PC-3 (cell line): ENCODE measurements at regions not wholly inside any gene's neighbourhood (a gene's known extent, or its start where the extent isn't known, plus 50 kb on each side); places are given as distances from the start of the nearest gene placed in this dataset.

Source experiments
- ATAC-seq: fragments of 200-7000 bp; cut with Tn5 transposase; 2 replicates; pipeline ENCODE4 v1.9.1; 2020; ENCODE audit warnings: mild to moderate bottlenecking, moderate library complexity
- BruUV-seq: library from RNA; stranded (reverse); fragments of 400-500 nt; replicated peaks from 2 replicates; lab custom pipeline; 2021; lab: Mats Ljungman, UMichigan
- CTCF ChIA-PET: fragments of 300-600 bp; sonication (Branson Sonifier 250); formaldehyde crosslinking; loops from one replicate; lab custom pipeline; 2022; ENCODE audit warnings: antibody characterized with exemption; lab: Charles Lee
- POLR2A ChIA-PET: fragments of 300-600 bp; sonication (Branson Sonifier 250); formaldehyde crosslinking; loops from one replicate; lab custom pipeline; 2022; ENCODE audit warnings: antibody characterized with exemption; ENCODE audit not compliant: unreplicated experiment; lab: Charles Lee
- DNase-seq: peaks from one replicate; pipeline ENCODE4 v3.0.0-alpha.2; 2015
- H2AFZ ChIP-seq: fragments of 300-600 bp; sonication (generic); 2 replicates; pipeline ENCODE4 v1.6.0; 2016; ENCODE audit warnings: antibody characterized with exemption, low read length
- H3F3A ChIP-seq: fragments of 300-600 bp; sonication (generic); one replicate; pipeline ENCODE4 v1.6.0; 2017; ENCODE audit warnings: antibody characterized with exemption, low read length, control low read depth, mild to moderate bottlenecking; ENCODE audit not compliant: unreplicated experiment
- H3K27ac ChIP-seq: fragments of 300-600 bp; sonication (generic); 2 replicates; pipeline ENCODE4 v1.5.1; 2016; ENCODE audit warnings: mild to moderate bottlenecking, low read length
- H3K27me3 ChIP-seq: fragments of 300-600 bp; sonication (generic); 2 replicates; pipeline ENCODE4 v1.6.1; 2016; ENCODE audit warnings: low read length, mixed read lengths
- H3K36me3 ChIP-seq: fragments of 300-600 bp; sonication (generic); 2 replicates; pipeline ENCODE4 v1.6.1; 2016; ENCODE audit warnings: low read depth, mixed run types, low read length, mixed read lengths
- H3K4me1 ChIP-seq: fragments of 300-600 bp; sonication (generic); 2 replicates; pipeline ENCODE4 v1.5.1; 2016; ENCODE audit warnings: low read length; ENCODE audit not compliant: insufficient read depth
- H3K4me2 ChIP-seq: fragments of 300-600 bp; sonication (generic); 2 replicates; pipeline ENCODE4 v1.6.0; 2016; ENCODE audit warnings: low read length
- H3K4me3 ChIP-seq: fragments of 300-600 bp; sonication (generic); 2 replicates; pipeline ENCODE4 v1.5.1; 2016; ENCODE audit warnings: mild to moderate bottlenecking, low read length, mixed read lengths
- H3K79me2 ChIP-seq: fragments of 300-600 bp; sonication (generic); 2 replicates; pipeline ENCODE4 v1.6.1; 2017; ENCODE audit warnings: low read length, mixed read lengths
- H3K9ac ChIP-seq: fragments of 300-600 bp; sonication (generic); 2 replicates; pipeline ENCODE4 v1.6.0; 2016; ENCODE audit warnings: mild to moderate bottlenecking, low read length
- H3K9me2 ChIP-seq: fragments of 300-600 bp; sonication (generic); replicated peaks from 2 replicates; pipeline ENCODE4 v1.6.1; 2016; ENCODE audit warnings: mixed run types, low read length, mixed read lengths
- H3K9me3 ChIP-seq: fragments of 300-600 bp; sonication (generic); 2 replicates; pipeline ENCODE4 v1.6.1; 2016; ENCODE audit warnings: low read length, mixed read lengths
- H4K20me1 ChIP-seq: fragments of 300-600 bp; sonication (generic); 2 replicates; pipeline ENCODE4 v1.6.1; 2016; ENCODE audit warnings: low read length, mixed read lengths
- EZH2 ChIP-seq: fragments of 300-600 bp; sonication (generic); IDR thresholded peaks from one replicate; pipeline ENCODE4 v1.6.1; 2017; ENCODE audit warnings: antibody characterized with exemption, mild to moderate bottlenecking, low read length; ENCODE audit not compliant: unreplicated experiment
- EZH2phosphoT487 ChIP-seq: fragments of 300-600 bp; sonication (generic); IDR thresholded peaks from 2 replicates; pipeline ENCODE4 v1.6.1; 2018; ENCODE audit warnings: mild to moderate bottlenecking, antibody characterized with exemption, low read length, borderline replicate concordance
- intact Hi-C: fragments of 100-400 bp; cut with micrococcal nuclease; formaldehyde crosslinking; loops from 2 replicates; pipeline ENCODE4 v1.9.0; 2023
- TF ChIP-seq, protein P1 (sequence below): fragments of 300-600 bp; sonication (generic); conservative IDR thresholded peaks from 2 replicates; pipeline ENCODE4 v1.5.1; 2017; ENCODE audit warnings: antibody characterized with exemption, low read depth, mild to moderate bottlenecking, low read length

GRCh38 chr7:24063721-24064120, 220.3 kb upstream of the NPY start:
- no TSS peak for BruUV-seq
- Histone ChIP-seq H4K20me1 (no peaks in the 10 kb centered on the region), H3K4me2 (no peak overlapping the region), H3K4me1 (no peaks in the 10 kb centered on the region), H3F3A (no peaks in the 10 kb centered on the region), H3K27me3 (no peaks in the 10 kb centered on the region), H3K9me3 (no peaks in the 10 kb centered on the region), H3K9me2 (no peaks in the 10 kb centered on the region), H2AFZ (no peak overlapping the region), H3K27ac (no peak overlapping the region), H3K4me3 (no peak overlapping the region), H3K9ac (no peak overlapping the region), H3K36me3 (no peaks in the 10 kb centered on the region), H3K79me2 (no peaks in the 10 kb centered on the region)
- intact Hi-C loops: no loop called here
- TF ChIP-seq EZH2phosphoT487 (no peak), EZH2 (no peak)
- no peak for DNase-seq
- CTCF ChIA-PET: no interaction called here
- POLR2A ChIA-PET: no interaction called here
- no peak for ATAC-seq

DNA sequence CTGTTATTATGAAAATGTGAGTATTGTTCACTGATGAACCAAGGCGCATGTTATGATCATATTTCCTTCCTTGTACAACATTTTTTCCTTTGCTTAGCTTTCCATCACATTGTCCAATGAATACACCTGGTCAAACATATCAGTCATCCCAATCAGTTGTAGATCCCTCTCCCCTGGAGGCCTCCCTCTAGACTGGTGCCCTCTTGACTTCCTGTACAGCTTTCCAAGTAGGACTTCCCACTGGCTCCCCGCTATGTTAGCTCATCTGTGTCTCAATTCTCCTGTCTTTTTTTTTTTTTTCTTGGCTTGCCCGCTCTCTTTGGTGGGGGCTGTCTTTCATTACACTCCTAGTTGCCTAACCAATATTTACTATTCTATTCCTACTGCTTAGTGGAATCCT, 214.2 kb upstream of the NPY start:
- POLR2A ChIA-PET: no interaction called here
- CTCF ChIA-PET: interaction anchor here (0.6 kb wide), 1 partner anchor 272 kb away, joined by 4 read pairs; no protein-coding TSS in a partner anchor

DNA sequence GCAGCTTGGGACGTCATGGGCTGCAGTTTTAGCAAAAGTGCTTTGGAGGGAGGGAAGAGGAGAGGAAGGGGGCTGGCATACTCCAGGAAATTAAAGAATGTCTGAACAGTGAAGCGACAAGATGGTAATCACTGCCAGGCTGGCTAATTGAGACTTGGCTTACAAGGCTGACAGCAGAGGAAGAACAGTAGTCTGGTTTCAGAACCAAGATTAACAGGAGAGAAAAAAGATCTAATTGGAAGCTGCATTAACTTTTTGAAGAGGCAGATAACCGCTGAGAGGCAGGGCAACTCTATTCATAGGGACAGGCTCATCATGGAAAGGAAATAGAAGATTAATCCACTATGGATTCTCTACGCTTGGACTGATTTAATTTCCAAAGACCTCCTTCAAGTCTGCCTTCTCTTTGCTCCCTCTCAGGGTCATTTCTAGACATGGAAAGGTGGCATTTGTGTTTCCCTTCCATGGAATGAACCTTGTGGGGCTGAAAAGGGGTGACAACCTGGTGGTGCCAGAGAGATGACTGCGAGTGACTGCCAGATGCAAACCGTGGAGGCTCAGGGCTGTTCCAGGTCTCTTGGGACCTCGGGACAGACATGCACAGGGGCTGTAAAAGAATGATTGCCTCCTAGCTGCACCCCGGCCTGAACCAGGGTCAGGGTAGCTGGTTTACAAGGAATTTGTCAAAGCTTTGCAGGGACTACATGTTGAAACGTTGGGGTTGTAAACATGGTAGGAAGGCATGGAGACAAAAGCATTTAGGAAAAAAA, 210.2 kb upstream of the NPY start:
- CTCF ChIA-PET: no interaction called here
- H3F3A ChIP-seq: no peaks in the 10 kb centered on the region
- H3K4me2 ChIP-seq: no peak overlapping the region
- no peaks in the 10 kb centered on the region for H4K20me1 ChIP-seq
- no peak for DNase-seq
- no peaks in the 10 kb centered on the region for H3K9me2 ChIP-seq
- H3K9me3 ChIP-seq: no peaks in the 10 kb centered on the region
- no peaks in the 10 kb centered on the region for H3K27me3 ChIP-seq
- H2AFZ ChIP-seq: no peak overlapping the region
- no peaks in the 10 kb centered on the region for H3K79me2 ChIP-seq
- H3K36me3 ChIP-seq: no peaks in the 10 kb centered on the region
- no peak for TF ChIP-seq EZH2phosphoT487
- no peak for TF ChIP-seq EZH2
- TF ChIP-seq, protein P1, sequence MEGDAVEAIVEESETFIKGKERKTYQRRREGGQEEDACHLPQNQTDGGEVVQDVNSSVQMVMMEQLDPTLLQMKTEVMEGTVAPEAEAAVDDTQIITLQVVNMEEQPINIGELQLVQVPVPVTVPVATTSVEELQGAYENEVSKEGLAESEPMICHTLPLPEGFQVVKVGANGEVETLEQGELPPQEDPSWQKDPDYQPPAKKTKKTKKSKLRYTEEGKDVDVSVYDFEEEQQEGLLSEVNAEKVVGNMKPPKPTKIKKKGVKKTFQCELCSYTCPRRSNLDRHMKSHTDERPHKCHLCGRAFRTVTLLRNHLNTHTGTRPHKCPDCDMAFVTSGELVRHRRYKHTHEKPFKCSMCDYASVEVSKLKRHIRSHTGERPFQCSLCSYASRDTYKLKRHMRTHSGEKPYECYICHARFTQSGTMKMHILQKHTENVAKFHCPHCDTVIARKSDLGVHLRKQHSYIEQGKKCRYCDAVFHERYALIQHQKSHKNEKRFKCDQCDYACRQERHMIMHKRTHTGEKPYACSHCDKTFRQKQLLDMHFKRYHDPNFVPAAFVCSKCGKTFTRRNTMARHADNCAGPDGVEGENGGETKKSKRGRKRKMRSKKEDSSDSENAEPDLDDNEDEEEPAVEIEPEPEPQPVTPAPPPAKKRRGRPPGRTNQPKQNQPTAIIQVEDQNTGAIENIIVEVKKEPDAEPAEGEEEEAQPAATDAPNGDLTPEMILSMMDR: no peak
- H3K27ac ChIP-seq: no peak overlapping the region
- no peak overlapping the region for H3K9ac ChIP-seq
- ATAC-seq: no peak
- POLR2A ChIA-PET: no interaction called here
- no peak overlapping the region for H3K4me3 ChIP-seq
- no TSS peak for BruUV-seq
- intact Hi-C loops: no loop called here
- 0 out of 2 replicates have a peak, but pooled peaks cover 4% of the 10 kb centered on the region for H3K4me1 ChIP-seq

More for the DNA sequence above, 214.2 kb upstream of the NPY start:
- DNase-seq (no peak), ATAC-seq (no peak)
- no peak overlapping the region for H2AFZ ChIP-seq
- TF ChIP-seq EZH2 (no peak), EZH2phosphoT487 (no peak)
- TF ChIP-seq, protein P1: no peak
- no peaks in the 10 kb centered on the region for H3F3A ChIP-seq
- intact Hi-C loops: no loop called here
- no peaks in the 10 kb centered on the region for H3K9me2 ChIP-seq
- H3K4me3 ChIP-seq: no peak overlapping the region
- no peaks in the 10 kb centered on the region for H3K36me3 ChIP-seq
- no peaks in the 10 kb centered on the region for H4K20me1 ChIP-seq
- H3K27ac ChIP-seq: no peak overlapping the region
- BruUV-seq: no TSS peak
- no peak overlapping the region for H3K9ac ChIP-seq
- H3K4me1 ChIP-seq: 0 out of 2 replicates have a peak, but pooled peaks cover 3% of the 10 kb centered on the region
- no peak overlapping the region for H3K4me2 ChIP-seq
- no peaks in the 10 kb centered on the region for H3K27me3 ChIP-seq
- H3K9me3 ChIP-seq: no peaks in the 10 kb centered on the region
- H3K79me2 ChIP-seq: no peaks in the 10 kb centered on the region
